ENCODE measurements at regions not wholly inside any gene's neighbourhood (a gene's known extent, or its start where the extent isn't known, plus 50 kb on each side); places are given as distances from the start of the nearest gene placed in this dataset.

GRCh38 chr1:244216836-244217235 lies 165.8 kb downstream of the ZBTB18 start:
- H3K36me3 ChIP-seq (ENCODE audit: insufficient read depth) = no peaks in the 10 kb centered on the region
- no peaks in the 10 kb centered on the region for H4K20me1 ChIP-seq (ENCODE audit: insufficient read depth)
- H3K79me2 ChIP-seq (ENCODE audit: insufficient read depth, low read depth) = no peaks in the 10 kb centered on the region
- no peaks in the 10 kb centered on the region for H3K27me3 ChIP-seq (ENCODE audit: insufficient read depth, low read depth)
- no peak overlapping the region for H3K4me2 ChIP-seq
- no peaks in the 10 kb centered on the region for H3K4me1 ChIP-seq (ENCODE audit: low read depth, poor library complexity, severe bottlenecking)
- no peak overlapping the region for H3K27ac ChIP-seq
- H2AFZ ChIP-seq (ENCODE audit: low read depth) = no peak overlapping the region
- H3K9ac ChIP-seq = no peak overlapping the region
- H3K4me3 ChIP-seq (IDR thresholded peaks at IDR 0.05; ENCODE audit: insufficient read depth, low read depth, low read length) = no peak overlapping the region
- TF ChIP-seq CTCF (conservative IDR thresholded peaks at IDR 0.05; ENCODE audit: low read depth, low read length) = no peak

- H3K4me3 ChIP-seq (IDR thresholded peaks at IDR 0.05; ENCODE audit: insufficient read depth, low read depth, low read length) = no peak overlapping the region
- H3K4me1 ChIP-seq (ENCODE audit: low read depth, poor library complexity, severe bottlenecking) = no peaks in the 10 kb centered on the region
- no peaks in the 10 kb centered on the region for H3K79me2 ChIP-seq (ENCODE audit: insufficient read depth, low read depth)
- no peaks in the 10 kb centered on the region for H4K20me1 ChIP-seq (ENCODE audit: insufficient read depth)
- no peak for TF ChIP-seq CTCF (conservative IDR thresholded peaks at IDR 0.05; ENCODE audit: low read depth, low read length)
- H3K4me2 ChIP-seq = no peak overlapping the region
- no peak overlapping the region for H3K9ac ChIP-seq
- H2AFZ ChIP-seq (ENCODE audit: low read depth) = no peak overlapping the region
- no peaks in the 10 kb centered on the region for H3K27me3 ChIP-seq (ENCODE audit: insufficient read depth, low read depth)
- no peak overlapping the region for H3K27ac ChIP-seq
- no peaks in the 10 kb centered on the region for H3K36me3 ChIP-seq (ENCODE audit: insufficient read depth)
These were observed 166.6 kb downstream of the ZBTB18 start for GRCh38 chr1:244217711-244218110.

- no peak overlapping the region for H3K4me3 ChIP-seq (IDR thresholded peaks at IDR 0.05; ENCODE audit: insufficient read depth, low read depth, low read length)
- H3K27ac ChIP-seq = no peak overlapping the region
- H3K9ac ChIP-seq = no peak overlapping the region
- no peak overlapping the region for H3K4me2 ChIP-seq
- no peaks in the 10 kb centered on the region for H3K36me3 ChIP-seq (ENCODE audit: insufficient read depth)
- no peak for TF ChIP-seq CTCF (conservative IDR thresholded peaks at IDR 0.05; ENCODE audit: low read depth, low read length)
- H3K4me1 ChIP-seq (ENCODE audit: low read depth, poor library complexity, severe bottlenecking) = no peaks in the 10 kb centered on the region
- no peaks in the 10 kb centered on the region for H4K20me1 ChIP-seq (ENCODE audit: insufficient read depth)
- H3K27me3 ChIP-seq (ENCODE audit: insufficient read depth, low read depth) = no peaks in the 10 kb centered on the region
- H3K79me2 ChIP-seq (ENCODE audit: insufficient read depth, low read depth) = no peaks in the 10 kb centered on the region
- H2AFZ ChIP-seq (ENCODE audit: low read depth) = no peak overlapping the region
These were observed 167.1 kb downstream of the ZBTB18 start for GRCh38 chr1:244218220-244218619.

- Histone ChIP-seq H3K27ac (no peak overlapping the region), H3K79me2 (ENCODE audit: insufficient read depth, low read depth) (no peaks in the 10 kb centered on the region), H3K27me3 (ENCODE audit: insufficient read depth, low read depth) (no peaks in the 10 kb centered on the region), H3K4me1 (ENCODE audit: low read depth, poor library complexity, severe bottlenecking) (no peaks in the 10 kb centered on the region), H2AFZ (ENCODE audit: low read depth) (no peak overlapping the region), H3K36me3 (ENCODE audit: insufficient read depth) (no peaks in the 10 kb centered on the region), H3K4me2 (no peak overlapping the region), H4K20me1 (ENCODE audit: insufficient read depth) (no peaks in the 10 kb centered on the region), H3K4me3 (IDR thresholded peaks at IDR 0.05; ENCODE audit: insufficient read depth, low read depth, low read length) (no peak overlapping the region), H3K9ac (no peak overlapping the region)
- no peak for TF ChIP-seq CTCF (conservative IDR thresholded peaks at IDR 0.05; ENCODE audit: low read depth, low read length)
These were observed 168.1 kb downstream of the ZBTB18 start for GRCh38 chr1:244219149-244219548.

GRCh38 chr1:244219802-244220201 lies 168.7 kb downstream of the ZBTB18 start:
- no peaks in the 10 kb centered on the region for H4K20me1 ChIP-seq (ENCODE audit: insufficient read depth)
- no peak for TF ChIP-seq CTCF (conservative IDR thresholded peaks at IDR 0.05; ENCODE audit: low read depth, low read length)
- no peaks in the 10 kb centered on the region for H3K27me3 ChIP-seq (ENCODE audit: insufficient read depth, low read depth)
- H3K36me3 ChIP-seq (ENCODE audit: insufficient read depth) = no peaks in the 10 kb centered on the region
- no peak overlapping the region for H3K4me2 ChIP-seq
- no peak overlapping the region for H3K4me3 ChIP-seq (IDR thresholded peaks at IDR 0.05; ENCODE audit: insufficient read depth, low read depth, low read length)
- no peak overlapping the region for H3K27ac ChIP-seq
- no peaks in the 10 kb centered on the region for H3K4me1 ChIP-seq (ENCODE audit: low read depth, poor library complexity, severe bottlenecking)
- no peak overlapping the region for H2AFZ ChIP-seq (ENCODE audit: low read depth)
- H3K9ac ChIP-seq = no peak overlapping the region
- H3K79me2 ChIP-seq (ENCODE audit: insufficient read depth, low read depth) = no peaks in the 10 kb centered on the region
